IPS DF 6.9 (cell line): ENCODE measurements at regions not wholly inside any gene's neighbourhood (a gene's known extent, or its start where the extent isn't known, plus 50 kb on each side); places are given as distances from the start of the nearest gene placed in this dataset.

Source experiments
- DNase-seq: peaks from one replicate; pipeline ENCODE4 v3.0.0-alpha.2; 2013; ENCODE audit warnings: low read depth, low spot score
- H3K27ac ChIP-seq: one replicate; pipeline ENCODE4 v1.5.1; 2013; ENCODE audit warnings: low read length, control low read depth
- H3K27me3 ChIP-seq: 2 replicates; pipeline ENCODE4 v1.6.1; 2013; ENCODE audit warnings: mild to moderate bottlenecking, low read length; ENCODE audit not compliant: control insufficient read depth, insufficient read depth
- H3K36me3 ChIP-seq: 2 replicates; pipeline ENCODE4 v1.6.1; 2013; ENCODE audit warnings: low read length; ENCODE audit not compliant: control insufficient read depth, insufficient read depth
- H3K4me1 ChIP-seq: 2 replicates; pipeline ENCODE4 v1.6.1; 2013; ENCODE audit warnings: low read length; ENCODE audit not compliant: control insufficient read depth, insufficient read depth
- H3K4me3 ChIP-seq: 2 replicates; pipeline ENCODE4 v1.5.1; 2013; ENCODE audit warnings: mild to moderate bottlenecking, low read length
- H3K9me3 ChIP-seq: 2 replicates; pipeline ENCODE4 v1.6.1; 2013; ENCODE audit warnings: low read length, inconsistent platforms; ENCODE audit not compliant: control insufficient read depth, insufficient read depth
- WGBS: extraction: QIAGEN DNeasy Blood & Tissue Kit; methylation state at CpG from one replicate; pipeline ENCODE4 v1.1.7; 2013; ENCODE audit warnings: mixed read lengths, missing lambda C conversion rate; ENCODE audit not compliant: insufficient read length, insufficient coverage; 5-methylcytosine and 5-hydroxymethylcytosine counted together

- no peaks in the 10 kb centered on the region for H3K27me3 ChIP-seq
- no peaks in the 10 kb centered on the region for H3K4me1 ChIP-seq
- WGBS, result 100% methylated on average over 1 of the region's 2 CpGs
Measured at GRCh38 chr5:67538855-67539506, 342.4 kb upstream of the CD180 start.

GRCh38 chr5:67537439-67538148 lies 341.0 kb upstream of the CD180 start:
- Histone ChIP-seq H3K27me3 (no peaks in the 10 kb centered on the region), H3K4me1 (no peaks in the 10 kb centered on the region), H3K9me3 (no peaks in the 10 kb centered on the region), H3K4me3 (no peak overlapping the region), H3K36me3 (no peaks in the 10 kb centered on the region), H3K27ac (no peak overlapping the region)
- DNase-seq, result no peak
- no CpG with 5 or more reads among the region's 5 CpGs for WGBS

More at GRCh38 chr5:67538855-67539506, 342.4 kb upstream of the CD180 start:
- no peak overlapping the region for H3K27ac ChIP-seq
- no peak for DNase-seq
- no peaks in the 10 kb centered on the region for H3K36me3 ChIP-seq
- no peak overlapping the region for H3K4me3 ChIP-seq
- H3K9me3 ChIP-seq, result no peaks in the 10 kb centered on the region

- Histone ChIP-seq H3K9me3 (no peaks in the 10 kb centered on the region), H3K4me3 (no peak overlapping the region), H3K36me3 (no peaks in the 10 kb centered on the region), H3K4me1 (no peaks in the 10 kb centered on the region), H3K27ac (no peak overlapping the region), H3K27me3 (no peaks in the 10 kb centered on the region)
- WGBS, result no CpG with 5 or more reads among the region's 3 CpGs
- DNase-seq, result no peak
Measured at GRCh38 chr5:67536866-67537265, 340.3 kb upstream of the CD180 start.

- H3K27me3 ChIP-seq, result no peaks in the 10 kb centered on the region
- no peaks in the 10 kb centered on the region for H3K4me1 ChIP-seq
- no peak overlapping the region for H3K27ac ChIP-seq
- no peak overlapping the region for H3K4me3 ChIP-seq
- DNase-seq, result no peak
- H3K9me3 ChIP-seq, result no peaks in the 10 kb centered on the region
- H3K36me3 ChIP-seq, result no peaks in the 10 kb centered on the region
- WGBS, result 100% methylated on average over 1 of the region's 6 CpGs
Measured at GRCh38 chr5:67530609-67531255, 334.1 kb upstream of the CD180 start.

GRCh38 chr5:67528953-67529352 lies 332.4 kb upstream of the CD180 start:
- DNase-seq, result no peak
- no peak overlapping the region for H3K27ac ChIP-seq
- no peaks in the 10 kb centered on the region for H3K4me1 ChIP-seq
- H3K27me3 ChIP-seq, result no peaks in the 10 kb centered on the region
- no peak overlapping the region for H3K4me3 ChIP-seq
- H3K9me3 ChIP-seq, result no peaks in the 10 kb centered on the region
- no CpG with 5 or more reads among the region's 3 CpGs for WGBS
- no peaks in the 10 kb centered on the region for H3K36me3 ChIP-seq

- DNase-seq, result no peak
- Histone ChIP-seq H3K9me3 (no peaks in the 10 kb centered on the region), H3K27ac (no peak overlapping the region), H3K4me3 (no peak overlapping the region), H3K27me3 (no peaks in the 10 kb centered on the region), H3K36me3 (no peaks in the 10 kb centered on the region), H3K4me1 (no peaks in the 10 kb centered on the region)
- no CpG with 5 or more reads among the region's 2 CpGs for WGBS
Measured at GRCh38 chr5:67526793-67527192, 330.2 kb upstream of the CD180 start.

GRCh38 chr5:67520161-67520908 lies 323.7 kb upstream of the CD180 start:
- H3K27me3 ChIP-seq, result no peaks in the 10 kb centered on the region
- H3K27ac ChIP-seq, result no peak overlapping the region
- WGBS, result no CpG with 5 or more reads among the region's 6 CpGs
- no peaks in the 10 kb centered on the region for H3K9me3 ChIP-seq
- no peaks in the 10 kb centered on the region for H3K4me1 ChIP-seq
- H3K4me3 ChIP-seq, result no peak overlapping the region
- no peaks in the 10 kb centered on the region for H3K36me3 ChIP-seq
- no peak for DNase-seq

- Histone ChIP-seq H3K27me3 (no peaks in the 10 kb centered on the region), H3K36me3 (no peaks in the 10 kb centered on the region), H3K4me1 (no peaks in the 10 kb centered on the region), H3K27ac (no peak overlapping the region), H3K9me3 (no peaks in the 10 kb centered on the region), H3K4me3 (no peak overlapping the region)
- WGBS, result no CpG with 5 or more reads among the region's 2 CpGs
- DNase-seq, result no peak
Measured at GRCh38 chr5:67518227-67518626, 321.6 kb upstream of the CD180 start.

- Histone ChIP-seq H3K27me3 (no peaks in the 10 kb centered on the region), H3K4me3 (no peak overlapping the region), H3K36me3 (no peaks in the 10 kb centered on the region), H3K9me3 (no peaks in the 10 kb centered on the region), H3K27ac (no peak overlapping the region), H3K4me1 (no peaks in the 10 kb centered on the region)
- no peak for DNase-seq
- WGBS, result no CpG with 5 or more reads among the region's 6 CpGs
Measured at GRCh38 chr5:67516948-67517565, 320.5 kb upstream of the CD180 start.

- H3K27me3 ChIP-seq, result no peaks in the 10 kb centered on the region
- H3K36me3 ChIP-seq, result no peaks in the 10 kb centered on the region
- no peak overlapping the region for H3K4me3 ChIP-seq
- no peak overlapping the region for H3K27ac ChIP-seq
- no peaks in the 10 kb centered on the region for H3K4me1 ChIP-seq
- no peaks in the 10 kb centered on the region for H3K9me3 ChIP-seq
- no CpG with 5 or more reads among the region's 2 CpGs for WGBS
- DNase-seq, result no peak
Measured at GRCh38 chr5:67515762-67516161, 319.2 kb upstream of the CD180 start.
